ENCODE measurements at regions not wholly inside any gene's neighbourhood (a gene's known extent, or its start where the extent isn't known, plus 50 kb on each side); places are given as distances from the start of the nearest gene placed in this dataset.

GRCh38 chr7:156155988-156156733 lies 343.9 kb upstream of the SHH start:
- no peaks in the 10 kb centered on the region for H3K9me1 ChIP-seq (replicated peaks; ENCODE audit: control insufficient read depth, extremely low read depth, insufficient read depth, low read length)
- ChIA-PET CTCF (no interaction called here), POLR2A (no interaction called here)
- TF ChIP-seq POLR2A (IDR thresholded peaks at IDR 0.05; ENCODE audit: low read depth, low read length) (no peak), GATA2 (IDR thresholded peaks at IDR 0.05; ENCODE audit: insufficient read depth, insufficient read length, low read depth, low read length) (no peak), MYC (IDR thresholded peaks at IDR 0.05; ENCODE audit: low read depth, low read length) (no peak), POLR2AphosphoS5 (IDR thresholded peaks at IDR 0.05; ENCODE audit: insufficient read depth, low read depth, low read length) (no peak), EZH2 (IDR thresholded peaks at IDR 0.05; ENCODE audit: borderline replicate concordance, low read depth, low read length, severe bottlenecking) (no peak), FOS (IDR thresholded peaks at IDR 0.05; ENCODE audit: borderline replicate concordance, insufficient read depth, low read length) (no peak), MAX (IDR thresholded peaks at IDR 0.05; ENCODE audit: insufficient read depth, insufficient read length) (no peak), CTCF (IDR thresholded peaks at IDR 0.05; ENCODE audit: extremely low read depth in 1 of 2, insufficient read depth in 1 of 2, low read depth in 1 of 2, low read length in 2 of 2) (no peak), JUN (IDR thresholded peaks at IDR 0.05; ENCODE audit: borderline replicate concordance, insufficient read depth, insufficient read length, low read depth) (no peak)
- H3K4me1 ChIP-seq (ENCODE audit: control insufficient read depth, extremely low read depth, insufficient read depth, low read length), result no peaks in the 10 kb centered on the region
- no peaks in the 10 kb centered on the region for H3K79me2 ChIP-seq (ENCODE audit: control insufficient read depth, insufficient read depth, low read length)
- no peak overlapping the region for H3K4me2 ChIP-seq (ENCODE audit: insufficient read depth, low read length)
- no TSS peak for BruUV-seq (replicated peaks)
- no peak for DNase-seq (ENCODE audit: low read depth, low spot score)
- no peak overlapping the region for H3K9ac ChIP-seq (replicated peaks; ENCODE audit: extremely low read depth, insufficient read depth, low read length)
- H2AFZ ChIP-seq (ENCODE audit: low read depth, low read length), result no peak overlapping the region
- H3K9me3 ChIP-seq (replicated peaks; ENCODE audit: control insufficient read depth, insufficient read depth, low read length), result peaks cover 1% of the 10 kb centered on the region
- H3K36me3 ChIP-seq (ENCODE audit: control insufficient read depth in 2 of 2, extremely low read depth in 1 of 2, insufficient read depth in 2 of 2, low read length in 2 of 2), result no peaks in the 10 kb centered on the region
- intact Hi-C loops (cut with micrococcal nuclease) (no loop called here), dilution Hi-C loops (cut with MboI; ENCODE audit: extremely low pct_ligation_motif_present, low sequenced_read_pairs) (no loop called here)
- no peak overlapping the region for H3K4me3 ChIP-seq (replicated peaks in 1 of 3; ENCODE audit: insufficient read depth in 1 of 3, low read depth in 1 of 3, low read length in 3 of 3)
- no peaks in the 10 kb centered on the region for H3K27me3 ChIP-seq (ENCODE audit: control insufficient read depth in 2 of 2, insufficient read depth in 2 of 2, low read length in 2 of 2)
- no peak overlapping the region for H3K27ac ChIP-seq (ENCODE audit: insufficient read depth, low read depth, low read length)
- no peak for FAIRE-seq
- no peaks in the 10 kb centered on the region for H4K20me1 ChIP-seq (replicated peaks; ENCODE audit: control insufficient read depth, extremely low read depth, insufficient read depth, low read length)
